GM18858 (cell line): ENCODE measurements at regions not wholly inside any gene's neighbourhood (a gene's known extent, or its start where the extent isn't known, plus 50 kb on each side); places are given as distances from the start of the nearest gene placed in this dataset.
"Not testable (repeated sequence)": the region's sequence is repeated elsewhere in the genome, so short reads cannot be mapped to it uniquely, and the experiment has no call there.

Source experiments
- ATAC-seq: cut with Tn5 transposase; IDR thresholded peaks from one replicate; pipeline ENCODE4 v1.9.1; 2021; ENCODE audit not compliant: unreplicated experiment

GRCh38 chr18:10114717-10115463 is 201.1 kb downstream of the VAPA start:
- no peak for ATAC-seq

GRCh38 chr18:10116574-10116973 is 202.8 kb downstream of the VAPA start:
- ATAC-seq = no peak

- ATAC-seq = no peak
Measured at GRCh38 chr18:10119528-10119927, 205.7 kb downstream of the VAPA start.

- no peak for ATAC-seq
Measured at GRCh38 chr18:10119991-10120390, 206.2 kb downstream of the VAPA start.

GRCh38 chr18:10120622-10121021 is 206.8 kb downstream of the VAPA start:
- no peak for ATAC-seq

- ATAC-seq = no peak
Measured at GRCh38 chr18:10121028-10121427, 207.2 kb downstream of the VAPA start.

- ATAC-seq = no peak
Measured at GRCh38 chr18:10121786-10122515, 208.1 kb downstream of the VAPA start.

- no peak for ATAC-seq
Measured at GRCh38 chr18:10122988-10123950, 209.5 kb downstream of the VAPA start.

- ATAC-seq = no peak
Measured at GRCh38 chr18:10124071-10124470, 210.3 kb downstream of the VAPA start.

GRCh38 chr18:10124557-10124956 is 210.7 kb downstream of the VAPA start:
- no peak for ATAC-seq

- no peak for ATAC-seq
Measured at GRCh38 chr18:10124967-10125366, 211.2 kb downstream of the VAPA start.

GRCh38 chr18:10127729-10128128 is 213.9 kb downstream of the VAPA start:
- no peak for ATAC-seq

- ATAC-seq = no peak
Measured at GRCh38 chr18:10128921-10129501, 215.2 kb downstream of the VAPA start.

GRCh38 chr18:10130606-10131005 is 216.8 kb downstream of the VAPA start:
- ATAC-seq = no peak

GRCh38 chr18:10131081-10131459 is 217.3 kb downstream of the VAPA start:
- ATAC-seq = no peak

GRCh38 chr18:10131460-10132395 is 217.9 kb downstream of the VAPA start:
- no peak for ATAC-seq

- ATAC-seq = no peak
Measured at GRCh38 chr18:10133516-10133915, 219.7 kb downstream of the VAPA start.

- ATAC-seq = no peak
Measured at GRCh38 chr18:10134204-10134603, 220.4 kb downstream of the VAPA start.

GRCh38 chr18:10134749-10135148 is 220.9 kb downstream of the VAPA start:
- not testable (repeated sequence) for ATAC-seq
